SK-N-SH (cell line): ENCODE measurements at regions not wholly inside any gene's neighbourhood (a gene's known extent, or its start where the extent isn't known, plus 50 kb on each side); places are given as distances from the start of the nearest gene placed in this dataset.

Source experiments
- CTCF ChIA-PET: fragments of 300-600, 350-600 bp; formaldehyde crosslinking; extraction: SDS; loops from one replicate; lab custom pipeline; 2021; lab: Yijun Ruan, JAX
- POLR2A ChIA-PET: fragments of 350-600 bp; sonication (Branson Sonifier 250); formaldehyde crosslinking; extraction: SDS; loops from one replicate; lab custom pipeline; 2020; ENCODE audit warnings: antibody characterized with exemption, inconsistent platforms; lab: Yijun Ruan, JAX
- DNase-seq: peaks from one replicate; pipeline ENCODE4 v3.0.0; 2012
- H2AFZ ChIP-seq: fragments of 200-600 bp; sonication (generic); 2 replicates; pipeline ENCODE4 v1.8.1; 2016; ENCODE audit warnings: antibody characterized with exemption, mild to moderate bottlenecking, low read depth
- H3F3A ChIP-seq: fragments of 200-600 bp; sonication (generic); replicated peaks from 2 replicates; pipeline ENCODE3; 2016; ENCODE audit warnings: antibody characterized with exemption, mild to moderate bottlenecking; ENCODE audit not compliant: insufficient read depth
- H3K27ac ChIP-seq, 2 experiments: fragments of 200-500 bp in 1 of 2; fragments of 200-600 bp in 1 of 2; sonication (Bioruptor generic) in 1 of 2; sonication (generic), shearing (Covaris generic) in 1 of 2; 2 replicates each; pipeline versions ENCODE4 v1.5.1 to v1.6.1; 2014 to 2016; ENCODE audit warnings: low read depth in 2 of 2, inconsistent platforms in 1 of 2, low read length in 1 of 2, mild to moderate bottlenecking in 1 of 2, mixed read lengths in 1 of 2
- H3K27me3 ChIP-seq: fragments of 200-600 bp; sonication (generic), shearing (Covaris generic); 2 replicates; pipeline ENCODE4 v1.6.1; 2016; ENCODE audit warnings: mixed run types; ENCODE audit not compliant: insufficient read depth
- H3K36me3 ChIP-seq, 2 experiments: fragments of 200-500 bp in 1 of 2; fragments of 200-600 bp in 1 of 2; sonication (Bioruptor generic) in 1 of 2; sonication (generic) in 1 of 2; replicated peaks in 1 of 2; 2 replicates each; pipeline versions ENCODE3 to v1.5.1; 2014 to 2016; ENCODE audit warnings: low read length in 1 of 2, mild to moderate bottlenecking in 1 of 2; ENCODE audit not compliant: insufficient read depth in 2 of 2, control insufficient read depth in 1 of 2
- H3K4me1 ChIP-seq, 2 experiments: fragments of 200-500 bp in 1 of 2; fragments of 200-600 bp in 1 of 2; sonication (Bioruptor generic) in 1 of 2; sonication (generic), shearing (Covaris generic) in 1 of 2; 2 replicates each; pipeline versions ENCODE4 v1.5.1 to v1.6.1; 2014 to 2016; ENCODE audit warnings: low read depth in 1 of 2, low read length in 1 of 2, mixed run types in 1 of 2; ENCODE audit not compliant: insufficient read depth in 2 of 2, control insufficient read depth in 1 of 2
- H3K4me2 ChIP-seq: fragments of 200-600 bp; sonication (generic), shearing (Covaris generic); 2 replicates; pipeline ENCODE4 v1.6.1; 2017; ENCODE audit warnings: mixed run types
- H3K4me3 ChIP-seq, 2 experiments: fragments of 200-500 bp in 1 of 2; fragments of 200-600 bp in 1 of 2; sonication (Bioruptor generic) in 1 of 2; sonication (generic), shearing (Covaris generic) in 1 of 2; 2 replicates each; pipeline versions ENCODE4 v1.5.1 to v1.8.1; 2014 to 2016; ENCODE audit warnings: low read depth in 2 of 2, inconsistent platforms in 1 of 2, low read length in 1 of 2, mild to moderate bottlenecking in 1 of 2, mixed read lengths in 1 of 2, moderate library complexity in 1 of 2
- H3K79me2 ChIP-seq: fragments of 200-600 bp; sonication (generic); 2 replicates; pipeline ENCODE4 v1.8.1; 2017; ENCODE audit warnings: mild to moderate bottlenecking; ENCODE audit not compliant: insufficient read depth
- H3K9ac ChIP-seq: fragments of 200-600 bp; sonication (generic); 2 replicates; pipeline ENCODE4 v1.6.1; 2017; ENCODE audit warnings: mixed run types
- H3K9me2 ChIP-seq: fragments of 200-600 bp; sonication (generic); 2 replicates; pipeline ENCODE4 v1.6.1; 2017; ENCODE audit warnings: mixed run types
- H3K9me3 ChIP-seq: fragments of 200-600 bp; sonication (generic); 2 replicates; pipeline ENCODE4 v1.6.1; 2017; ENCODE audit warnings: mixed run types, mild to moderate bottlenecking, moderate library complexity
- H4K20me1 ChIP-seq: fragments of 200-600 bp; sonication (generic); 2 replicates; pipeline ENCODE4 v1.6.1; 2017; ENCODE audit warnings: mild to moderate bottlenecking, mixed run types; ENCODE audit not compliant: insufficient read depth
- ELF1 ChIP-seq: IDR thresholded peaks from 2 replicates; pipeline ENCODE4 v1.4.0; 2012
- EP300 ChIP-seq, 2 experiments: IDR thresholded peaks; 2 replicates each; pipeline versions ENCODE4 v1.4.0 to v1.6.1; 2012; ENCODE audit warnings: borderline replicate concordance in 1 of 2, low read depth in 1 of 2, low read length in 1 of 2
- EZH2phosphoT487 ChIP-seq: fragments of 200-600 bp; sonication (generic); IDR thresholded peaks from 2 replicates; pipeline ENCODE4 v1.6.1; 2017; ENCODE audit warnings: low read depth, mixed run types, mild to moderate bottlenecking, antibody characterized with exemption, moderate library complexity, borderline replicate concordance
- FOXJ3 ChIP-seq: sonication (generic); formaldehyde crosslinking; IDR thresholded peaks from 2 replicates; pipeline ENCODE4 v1.5.1; 2020; ENCODE audit warnings: mild to moderate bottlenecking, missing genetic modification reagents
- JUND ChIP-seq: IDR thresholded peaks from 2 replicates; pipeline ENCODE4 v1.4.0; 2012
- MEF2A ChIP-seq: IDR thresholded peaks from 2 replicates; pipeline ENCODE4 v1.4.0; 2012; ENCODE audit warnings: low read depth, borderline replicate concordance
- MXI1 ChIP-seq: IDR thresholded peaks from 2 replicates; pipeline ENCODE4 v1.6.1; 2012; ENCODE audit warnings: mild to moderate bottlenecking, low read depth, low read length, improper control_type of control experiment
- NFIC ChIP-seq: IDR thresholded peaks from 2 replicates; pipeline ENCODE4 v1.4.0; 2012; ENCODE audit warnings: borderline replicate concordance
- RAD21 ChIP-seq: IDR thresholded peaks from 2 replicates; pipeline ENCODE4 v1.6.1; 2012; ENCODE audit warnings: mild to moderate bottlenecking, low read length
- RFX5 ChIP-seq: IDR thresholded peaks from 2 replicates; pipeline ENCODE4 v1.6.1; 2012; ENCODE audit warnings: mild to moderate bottlenecking, improper control_type of control experiment, low read length
- RXRA ChIP-seq: IDR thresholded peaks from 2 replicates; pipeline ENCODE4 v1.4.0; 2012; ENCODE audit warnings: low read depth, mild to moderate bottlenecking, borderline replicate concordance
- SMC3 ChIP-seq: IDR thresholded peaks from 2 replicates; pipeline ENCODE4 v1.6.1; 2012; ENCODE audit warnings: low read depth, low read length, improper control_type of control experiment
- TEAD4 ChIP-seq: IDR thresholded peaks from 2 replicates; pipeline ENCODE4 v1.4.0; 2012; ENCODE audit warnings: mild to moderate bottlenecking, borderline replicate concordance; ENCODE audit not compliant: insufficient read depth
- WGBS: methylation state at CpG from one replicate; pipeline ENCODE4 v1.1.6; 2017; ENCODE audit warnings: low lambda C conversion rate; 5-methylcytosine and 5-hydroxymethylcytosine counted together
- TF ChIP-seq, protein P1 (sequence below): IDR thresholded peaks from 2 replicates; pipeline ENCODE4 v1.4.0; 2012; ENCODE audit warnings: low read depth, borderline replicate concordance
- TF ChIP-seq, protein P2 (sequence below): fragments of 150-350 bp; IDR thresholded peaks from 2 replicates; pipeline ENCODE4 v1.6.1; 2016; ENCODE audit warnings: mild to moderate bottlenecking, low read depth, low read length
- TF ChIP-seq, protein P3 (sequence below): fragments of 200-600 bp; sonication (generic); IDR thresholded peaks from 2 replicates; pipeline ENCODE4 v1.6.1; 2017; ENCODE audit warnings: antibody characterized with exemption, mild to moderate bottlenecking, moderate library complexity
- TF ChIP-seq, protein P4 (sequence below): fragments of 150-350 bp; IDR thresholded peaks from 2 replicates; pipeline ENCODE4 v1.6.1; 2017; ENCODE audit warnings: antibody characterized with exemption, low read length, low read depth, borderline replicate concordance

DNA sequence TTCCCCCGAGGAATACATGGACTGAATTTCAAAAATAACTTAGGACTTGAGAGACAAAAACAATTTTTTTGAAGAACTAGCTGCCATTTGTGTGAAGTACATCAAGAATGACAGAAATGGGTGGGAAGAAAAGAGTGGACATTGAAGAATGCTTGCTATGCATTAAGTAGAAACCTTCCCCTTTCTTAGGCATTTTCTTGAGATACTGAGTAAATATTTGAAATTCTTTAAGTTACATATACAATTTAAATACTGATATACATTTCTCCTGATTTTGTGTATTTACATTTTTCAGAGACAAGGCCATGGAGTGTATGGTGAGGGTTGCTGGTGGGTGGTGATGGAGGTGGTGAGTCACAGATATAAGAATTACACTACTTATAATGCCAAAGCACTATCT is 319.3 kb upstream of the ADAMTSL1 start:
- no peaks in the 10 kb centered on the region for H3K9me2 ChIP-seq
- no peaks in the 10 kb centered on the region for H3K4me1 ChIP-seq
- no peaks in the 10 kb centered on the region for H3K9me3 ChIP-seq
- H4K20me1 ChIP-seq, result no peaks in the 10 kb centered on the region
- no peak overlapping the region for H3K4me2 ChIP-seq
- no peaks in the 10 kb centered on the region for H3F3A ChIP-seq
- TF ChIP-seq, protein P1, sequence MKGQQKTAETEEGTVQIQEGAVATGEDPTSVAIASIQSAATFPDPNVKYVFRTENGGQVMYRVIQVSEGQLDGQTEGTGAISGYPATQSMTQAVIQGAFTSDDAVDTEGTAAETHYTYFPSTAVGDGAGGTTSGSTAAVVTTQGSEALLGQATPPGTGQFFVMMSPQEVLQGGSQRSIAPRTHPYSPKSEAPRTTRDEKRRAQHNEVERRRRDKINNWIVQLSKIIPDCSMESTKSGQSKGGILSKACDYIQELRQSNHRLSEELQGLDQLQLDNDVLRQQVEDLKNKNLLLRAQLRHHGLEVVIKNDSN, result no peak
- TF ChIP-seq, protein P2, sequence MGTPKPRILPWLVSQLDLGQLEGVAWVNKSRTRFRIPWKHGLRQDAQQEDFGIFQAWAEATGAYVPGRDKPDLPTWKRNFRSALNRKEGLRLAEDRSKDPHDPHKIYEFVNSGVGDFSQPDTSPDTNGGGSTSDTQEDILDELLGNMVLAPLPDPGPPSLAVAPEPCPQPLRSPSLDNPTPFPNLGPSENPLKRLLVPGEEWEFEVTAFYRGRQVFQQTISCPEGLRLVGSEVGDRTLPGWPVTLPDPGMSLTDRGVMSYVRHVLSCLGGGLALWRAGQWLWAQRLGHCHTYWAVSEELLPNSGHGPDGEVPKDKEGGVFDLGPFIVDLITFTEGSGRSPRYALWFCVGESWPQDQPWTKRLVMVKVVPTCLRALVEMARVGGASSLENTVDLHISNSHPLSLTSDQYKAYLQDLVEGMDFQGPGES, result no peak
- TF ChIP-seq, protein P3, sequence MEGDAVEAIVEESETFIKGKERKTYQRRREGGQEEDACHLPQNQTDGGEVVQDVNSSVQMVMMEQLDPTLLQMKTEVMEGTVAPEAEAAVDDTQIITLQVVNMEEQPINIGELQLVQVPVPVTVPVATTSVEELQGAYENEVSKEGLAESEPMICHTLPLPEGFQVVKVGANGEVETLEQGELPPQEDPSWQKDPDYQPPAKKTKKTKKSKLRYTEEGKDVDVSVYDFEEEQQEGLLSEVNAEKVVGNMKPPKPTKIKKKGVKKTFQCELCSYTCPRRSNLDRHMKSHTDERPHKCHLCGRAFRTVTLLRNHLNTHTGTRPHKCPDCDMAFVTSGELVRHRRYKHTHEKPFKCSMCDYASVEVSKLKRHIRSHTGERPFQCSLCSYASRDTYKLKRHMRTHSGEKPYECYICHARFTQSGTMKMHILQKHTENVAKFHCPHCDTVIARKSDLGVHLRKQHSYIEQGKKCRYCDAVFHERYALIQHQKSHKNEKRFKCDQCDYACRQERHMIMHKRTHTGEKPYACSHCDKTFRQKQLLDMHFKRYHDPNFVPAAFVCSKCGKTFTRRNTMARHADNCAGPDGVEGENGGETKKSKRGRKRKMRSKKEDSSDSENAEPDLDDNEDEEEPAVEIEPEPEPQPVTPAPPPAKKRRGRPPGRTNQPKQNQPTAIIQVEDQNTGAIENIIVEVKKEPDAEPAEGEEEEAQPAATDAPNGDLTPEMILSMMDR, result no peak
- H3K36me3 ChIP-seq, result no peaks in the 10 kb centered on the region
- no peaks in the 10 kb centered on the region for H3K79me2 ChIP-seq
- H2AFZ ChIP-seq, result no peak overlapping the region
- ChIA-PET POLR2A (no interaction called here), CTCF (no interaction called here)
- H3K9ac ChIP-seq, result no peak overlapping the region
- H3K27me3 ChIP-seq, result peaks cover 6% of the 10 kb centered on the region; the same call in 1 of the 2 replicates
- no peak overlapping the region for H3K27ac ChIP-seq
- WGBS, result 0% methylated on average over 1 of the region's 1 CpG
- no peak overlapping the region for H3K4me3 ChIP-seq
- no peak for DNase-seq

DNA sequence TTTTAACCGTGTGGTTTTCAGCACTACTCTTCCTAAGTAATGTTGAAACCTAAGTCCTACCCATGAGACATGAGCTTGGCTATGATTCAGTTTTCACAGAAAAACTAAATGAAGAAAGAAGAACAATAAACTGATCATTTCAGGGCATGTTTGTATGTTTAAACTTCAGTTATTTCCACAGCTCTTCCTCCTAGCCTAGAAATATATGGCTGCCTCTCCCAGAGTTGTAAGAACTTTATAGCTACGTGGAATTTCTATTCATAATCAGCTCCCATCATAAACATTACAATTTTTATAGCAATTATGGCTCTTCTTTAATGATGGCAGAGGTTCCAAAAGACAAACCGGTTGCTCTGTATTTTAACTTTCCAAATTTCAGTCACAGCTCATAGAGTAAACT is 314.7 kb upstream of the ADAMTSL1 start:
- 4% methylated on average over 3 of the region's 3 CpGs for WGBS

DNA sequence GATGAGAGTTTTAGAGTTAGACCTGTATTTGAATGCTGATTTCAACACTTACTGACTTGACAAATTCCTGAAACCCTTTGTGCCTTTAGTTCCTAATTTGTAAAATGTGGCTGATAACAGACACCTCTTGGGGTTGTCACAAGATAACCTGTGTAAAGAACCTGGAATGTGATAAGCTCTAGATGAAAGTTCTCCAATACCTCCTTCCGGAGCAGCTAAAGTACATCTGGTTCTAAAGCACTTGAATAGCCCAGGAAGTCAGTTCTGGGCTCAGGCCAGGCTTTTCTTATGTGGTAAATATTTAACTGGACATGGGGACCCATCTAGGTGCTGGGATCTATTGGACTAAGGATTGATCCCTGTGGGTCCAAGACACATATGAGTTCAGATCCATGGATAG is 310.8 kb upstream of the ADAMTSL1 start:
- Histone ChIP-seq H3K9me2 (no peaks in the 10 kb centered on the region), H3K27me3 (peaks cover 10% of the 10 kb centered on the region; the same call in 1 of the 2 replicates), H3K9me3 (no peaks in the 10 kb centered on the region), H3K79me2 (no peaks in the 10 kb centered on the region), H3F3A (no peaks in the 10 kb centered on the region), H3K36me3 (no peaks in the 10 kb centered on the region), H3K27ac (no peak overlapping the region), H3K9ac (no peak overlapping the region), H3K4me1 (no peaks in the 10 kb centered on the region), H4K20me1 (no peaks in the 10 kb centered on the region), H3K4me3 (no peak overlapping the region), H2AFZ (no peak overlapping the region), H3K4me2 (no peak overlapping the region)
- WGBS, result 56% methylated on average over 1 of the region's 1 CpG
- TF ChIP-seq SMC3 (no peak), RXRA (no peak), FOXJ3 (no peak), MEF2A (no peak), ELF1 (no peak), JUND (no peak), NFIC (no peak), RFX5 (no peak), MXI1 (no peak), RAD21 (no peak)
- TF ChIP-seq, protein P4, sequence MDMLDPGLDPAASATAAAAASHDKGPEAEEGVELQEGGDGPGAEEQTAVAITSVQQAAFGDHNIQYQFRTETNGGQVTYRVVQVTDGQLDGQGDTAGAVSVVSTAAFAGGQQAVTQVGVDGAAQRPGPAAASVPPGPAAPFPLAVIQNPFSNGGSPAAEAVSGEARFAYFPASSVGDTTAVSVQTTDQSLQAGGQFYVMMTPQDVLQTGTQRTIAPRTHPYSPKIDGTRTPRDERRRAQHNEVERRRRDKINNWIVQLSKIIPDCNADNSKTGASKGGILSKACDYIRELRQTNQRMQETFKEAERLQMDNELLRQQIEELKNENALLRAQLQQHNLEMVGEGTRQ, result no peak
- ChIA-PET CTCF (no interaction called here), POLR2A (no interaction called here)
- no peak for DNase-seq

More for the DNA sequence above, 314.7 kb upstream of the ADAMTSL1 start:
- H3K79me2 ChIP-seq, result no peaks in the 10 kb centered on the region
- ChIA-PET CTCF (no interaction called here), POLR2A (no interaction called here)
- TF ChIP-seq EP300 (IDR thresholded peaks at IDR 0.05; ENCODE audit: borderline replicate concordance in 1 of 2, low read depth in 1 of 2, low read length in 1 of 2) (no peak), TEAD4 (no peak), NFIC (no peak), EZH2phosphoT487 (no peak)
- H3K4me3 ChIP-seq, result no peak overlapping the region
- H4K20me1 ChIP-seq, result no peaks in the 10 kb centered on the region
- no peaks in the 10 kb centered on the region for H3K4me1 ChIP-seq
- no peak for DNase-seq
- H3K9ac ChIP-seq, result no peak overlapping the region
- no peak overlapping the region for H2AFZ ChIP-seq
- no peaks in the 10 kb centered on the region for H3K9me2 ChIP-seq
- H3K4me2 ChIP-seq, result no peak overlapping the region
- no peaks in the 10 kb centered on the region for H3K9me3 ChIP-seq
- no peaks in the 10 kb centered on the region for H3F3A ChIP-seq
- H3K36me3 ChIP-seq, result no peaks in the 10 kb centered on the region
- H3K27ac ChIP-seq, result no peak overlapping the region
- peaks cover 3% of the 10 kb centered on the region; the same call in 1 of the 2 replicates for H3K27me3 ChIP-seq
